GM19035 (cell line): ENCODE measurements at regions not wholly inside any gene's neighbourhood (a gene's known extent, or its start where the extent isn't known, plus 50 kb on each side); places are given as distances from the start of the nearest gene placed in this dataset.

ENCODE experiments used
- ATAC-seq: cut with Tn5 transposase; IDR thresholded peaks from one replicate; pipeline ENCODE4 v1.9.1; 2021; ENCODE audit not compliant: unreplicated experiment

- ATAC-seq, result no peak
Observed at GRCh38 chr9:107723015-107723414, 233.4 kb upstream of the KLF4 start.

- no peak for ATAC-seq
Observed at GRCh38 chr9:107721705-107722245, 232.2 kb upstream of the KLF4 start.

GRCh38 chr9:107720501-107720900 lies 230.9 kb upstream of the KLF4 start:
- no peak for ATAC-seq

- ATAC-seq, result no peak
Observed at GRCh38 chr9:107717529-107718314, 228.2 kb upstream of the KLF4 start.

GRCh38 chr9:107715740-107716139 lies 226.2 kb upstream of the KLF4 start:
- ATAC-seq, result no peak

GRCh38 chr9:107713470-107713869 lies 223.9 kb upstream of the KLF4 start:
- no peak for ATAC-seq

GRCh38 chr9:107712390-107712789 lies 222.8 kb upstream of the KLF4 start:
- ATAC-seq, result no peak

- ATAC-seq, result no peak
Observed at GRCh38 chr9:107711542-107711941, 222.0 kb upstream of the KLF4 start.

GRCh38 chr9:107710953-107711352 lies 221.4 kb upstream of the KLF4 start:
- ATAC-seq, result no peak

- ATAC-seq, result no peak
Observed at GRCh38 chr9:107710546-107710945, 221.0 kb upstream of the KLF4 start.

GRCh38 chr9:107708791-107709190 lies 219.2 kb upstream of the KLF4 start:
- no peak for ATAC-seq

GRCh38 chr9:107707915-107708441 lies 218.4 kb upstream of the KLF4 start:
- no peak for ATAC-seq

GRCh38 chr9:107707428-107707837 lies 217.9 kb upstream of the KLF4 start:
- no peak for ATAC-seq

GRCh38 chr9:107706701-107707427 lies 217.3 kb upstream of the KLF4 start:
- ATAC-seq, result no peak

- no peak for ATAC-seq
Observed at GRCh38 chr9:107705521-107705920, 216.0 kb upstream of the KLF4 start.

- ATAC-seq, result no peak
Observed at GRCh38 chr9:107704774-107705173, 215.2 kb upstream of the KLF4 start.

GRCh38 chr9:107703651-107704050 lies 214.1 kb upstream of the KLF4 start:
- ATAC-seq, result no peak

- no peak for ATAC-seq
Observed at GRCh38 chr9:107700847-107701246, 211.3 kb upstream of the KLF4 start.

- no peak for ATAC-seq
Observed at GRCh38 chr9:107699231-107699630, 209.7 kb upstream of the KLF4 start.

GRCh38 chr9:107698779-107699178 lies 209.2 kb upstream of the KLF4 start:
- no peak for ATAC-seq

- ATAC-seq, result no peak
Observed at GRCh38 chr9:107696302-107696701, 206.7 kb upstream of the KLF4 start.

- ATAC-seq, result no peak
Observed at GRCh38 chr9:107694390-107694789, 204.8 kb upstream of the KLF4 start.
